ENCODE measurements at regions not wholly inside any gene's neighbourhood (a gene's known extent, or its start where the extent isn't known, plus 50 kb on each side); places are given as distances from the start of the nearest gene placed in this dataset.
"Not testable (repeated sequence)": the region's sequence is repeated elsewhere in the genome, so short reads cannot be mapped to it uniquely, and the experiment has no call there.

GRCh38 chr10:27312854-27313253, 72.3 kb upstream of the ACBD5 start:
- Histone ChIP-seq H3K27ac (ENCODE audit: low read depth, low read length) (no peak overlapping the region), H3K27me3 (ENCODE audit: control insufficient read depth, insufficient read depth, low read length) (no peaks in the 10 kb centered on the region), H3K36me3 (ENCODE audit: control insufficient read depth, insufficient read depth, low read length) (no peaks in the 10 kb centered on the region)

GRCh38 chr10:27311809-27312208, 71.2 kb upstream of the ACBD5 start:
- H3K4me3 ChIP-seq (ENCODE audit: low read depth, low read length); H3K36me3 ChIP-seq (ENCODE audit: control insufficient read depth, insufficient read depth, low read length); H3K4me1 ChIP-seq (ENCODE audit: control insufficient read depth, insufficient read depth, low read length); H3K27ac ChIP-seq (ENCODE audit: low read depth, low read length); H3K9me3 ChIP-seq (ENCODE audit: control insufficient read depth, insufficient read depth, low read length); H3K9ac ChIP-seq (ENCODE audit: low read depth, low read length); H3K27me3 ChIP-seq (ENCODE audit: control insufficient read depth, insufficient read depth, low read length): not testable (repeated sequence)

More at GRCh38 chr10:27312854-27313253, 72.3 kb upstream of the ACBD5 start:
- H3K4me1 ChIP-seq (ENCODE audit: control insufficient read depth, insufficient read depth, low read length) = no peaks in the 10 kb centered on the region
- H3K9ac ChIP-seq (ENCODE audit: low read depth, low read length) = no peak overlapping the region
- no peaks in the 10 kb centered on the region for H3K9me3 ChIP-seq (ENCODE audit: control insufficient read depth, insufficient read depth, low read length)
- no peak overlapping the region for H3K4me3 ChIP-seq (ENCODE audit: low read depth, low read length)

GRCh38 chr10:27298522-27298850, 57.9 kb upstream of the ACBD5 start:
- not testable (repeated sequence) for H3K36me3 ChIP-seq (ENCODE audit: control insufficient read depth, insufficient read depth, low read length); H3K4me3 ChIP-seq (ENCODE audit: low read depth, low read length); H3K27ac ChIP-seq (ENCODE audit: low read depth, low read length); H3K4me1 ChIP-seq (ENCODE audit: control insufficient read depth, insufficient read depth, low read length); H3K9ac ChIP-seq (ENCODE audit: low read depth, low read length); H3K27me3 ChIP-seq (ENCODE audit: control insufficient read depth, insufficient read depth, low read length)
- peaks cover 10% of the 10 kb centered on the region for H3K9me3 ChIP-seq (ENCODE audit: control insufficient read depth, insufficient read depth, low read length)

- H3K4me3 ChIP-seq (ENCODE audit: low read depth, low read length) = no peak overlapping the region
- H3K4me1 ChIP-seq (ENCODE audit: control insufficient read depth, insufficient read depth, low read length) = no peaks in the 10 kb centered on the region
- no peaks in the 10 kb centered on the region for H3K36me3 ChIP-seq (ENCODE audit: control insufficient read depth, insufficient read depth, low read length)
- H3K9me3 ChIP-seq (ENCODE audit: control insufficient read depth, insufficient read depth, low read length) = peaks cover 10% of the 10 kb centered on the region
- no peak overlapping the region for H3K27ac ChIP-seq (ENCODE audit: low read depth, low read length)
- no peaks in the 10 kb centered on the region for H3K27me3 ChIP-seq (ENCODE audit: control insufficient read depth, insufficient read depth, low read length)
- H3K9ac ChIP-seq (ENCODE audit: low read depth, low read length) = no peak overlapping the region
These were observed 57.4 kb upstream of the ACBD5 start for GRCh38 chr10:27297844-27298521.

GRCh38 chr10:27296285-27296684, 55.7 kb upstream of the ACBD5 start:
- H3K27me3 ChIP-seq (ENCODE audit: control insufficient read depth, insufficient read depth, low read length); H3K27ac ChIP-seq (ENCODE audit: low read depth, low read length); H3K9ac ChIP-seq (ENCODE audit: low read depth, low read length); H3K4me3 ChIP-seq (ENCODE audit: low read depth, low read length); H3K4me1 ChIP-seq (ENCODE audit: control insufficient read depth, insufficient read depth, low read length); H3K36me3 ChIP-seq (ENCODE audit: control insufficient read depth, insufficient read depth, low read length): not testable (repeated sequence)
- peaks cover 10% of the 10 kb centered on the region for H3K9me3 ChIP-seq (ENCODE audit: control insufficient read depth, insufficient read depth, low read length)

- not testable (repeated sequence) for H3K9me3 ChIP-seq (ENCODE audit: control insufficient read depth, insufficient read depth, low read length); H3K27me3 ChIP-seq (ENCODE audit: control insufficient read depth, insufficient read depth, low read length); H3K36me3 ChIP-seq (ENCODE audit: control insufficient read depth, insufficient read depth, low read length); H3K9ac ChIP-seq (ENCODE audit: low read depth, low read length); H3K4me1 ChIP-seq (ENCODE audit: control insufficient read depth, insufficient read depth, low read length); H3K27ac ChIP-seq (ENCODE audit: low read depth, low read length); H3K4me3 ChIP-seq (ENCODE audit: low read depth, low read length)
These were observed 50.8 kb upstream of the ACBD5 start for GRCh38 chr10:27291253-27291895.

Data from HUES48 (cell line).